HepG2 (cell line): ENCODE measurements at regions not wholly inside any gene's neighbourhood (a gene's known extent, or its start where the extent isn't known, plus 50 kb on each side); places are given as distances from the start of the nearest gene placed in this dataset.
A peak's percentile ranks its signal among the peaks of the same experiment; 100 is the strongest.

Source experiments
- CEBPG ChIP-seq: IDR thresholded peaks from 2 replicates; pipeline ENCODE4 v1.6.1; 2016
- CREB1 ChIP-seq, 2 experiments: fragments of 450-650 bp in 1 of 2; IDR thresholded peaks; 2 replicates each; pipeline ENCODE4 v1.6.1; 2016 to 2017; ENCODE audit warnings: control low read depth in 1 of 2, mild to moderate bottlenecking in 1 of 2, missing compliant biosample characterization in 1 of 2, missing genetic modification characterization in 1 of 2
- FOXA1 ChIP-seq, 2 experiments: fragments of 450-650 bp in 1 of 2; sonication (generic) in 1 of 2; formaldehyde crosslinking in 1 of 2; IDR thresholded peaks; 2 replicates each; pipeline versions ENCODE4 v1.4.0 to v1.6.1; 2016 to 2020; ENCODE audit warnings: missing genetic modification reagents in 1 of 2
- FOXJ3 ChIP-seq: sonication (generic); formaldehyde crosslinking; IDR thresholded peaks from 2 replicates; pipeline ENCODE4 v1.4.0; 2020; ENCODE audit warnings: missing genetic modification reagents, mild to moderate bottlenecking, borderline replicate concordance
- GZF1 ChIP-seq: sonication (generic); formaldehyde crosslinking; IDR thresholded peaks from 2 replicates; pipeline ENCODE4 v1.5.1; 2020; ENCODE audit warnings: mild to moderate bottlenecking, missing genetic modification reagents
- HMG20A ChIP-seq: IDR thresholded peaks from 2 replicates; pipeline ENCODE4 v1.6.1; 2016; ENCODE audit warnings: borderline replicate concordance
- HNF4G ChIP-seq, 2 experiments: sonication (generic) in 1 of 2; formaldehyde crosslinking in 1 of 2; IDR thresholded peaks; 2 replicates each; pipeline versions ENCODE4 v1.4.0 to v1.6.1; 2011 to 2020; ENCODE audit warnings: borderline replicate concordance in 2 of 2, low read depth in 2 of 2, mild to moderate bottlenecking in 2 of 2, low read length in 1 of 2, missing genetic modification reagents in 1 of 2, moderate library complexity in 1 of 2
- MIXL1 ChIP-seq: IDR thresholded peaks from 2 replicates; pipeline ENCODE4 v1.6.1; 2016
- NR2F1 ChIP-seq, 2 experiments: fragments of 450-650 bp in 1 of 2; formaldehyde crosslinking in 1 of 2; IDR thresholded peaks; 2 replicates each; pipeline versions ENCODE4 v1.5.0 to v1.6.1; 2016 to 2020; ENCODE audit warnings: mild to moderate bottlenecking in 1 of 2, missing compliant biosample characterization in 1 of 2, missing genetic modification reagents in 1 of 2, moderate library complexity in 1 of 2
- POLR2A ChIP-seq, 2 experiments: IDR thresholded peaks; 2 replicates each; pipeline ENCODE4 v1.6.1; 2011; ENCODE audit warnings: low read depth in 2 of 2, low read length in 2 of 2, mild to moderate bottlenecking in 1 of 2, moderate library complexity in 1 of 2; ENCODE audit not compliant: insufficient read depth in 1 of 2
- SNAPC4 ChIP-seq: sonication (generic); formaldehyde crosslinking; IDR thresholded peaks from 2 replicates; pipeline ENCODE4 v1.4.0; 2020; ENCODE audit warnings: mild to moderate bottlenecking, missing genetic modification reagents
- SOX13 ChIP-seq, 3 experiments: fragments of 450-650 bp in 1 of 3; sonication (generic) in 1 of 3; formaldehyde crosslinking in 1 of 3; IDR thresholded peaks in 2 of 3; conservative IDR thresholded peaks in 1 of 3; 2 replicates each; pipeline versions ENCODE4 v1.5.0 to v1.6.1; 2016 to 2020; ENCODE audit warnings: antibody characterized with exemption in 1 of 3, mild to moderate bottlenecking in 1 of 3, missing compliant biosample characterization in 1 of 3, missing genetic modification reagents in 1 of 3, moderate library complexity in 1 of 3
- TARDBP ChIP-seq: sonication (generic); formaldehyde crosslinking; IDR thresholded peaks from 2 replicates; pipeline ENCODE4 v1.8.0; 2022; ENCODE audit warnings: mild to moderate bottlenecking, missing genetic modification reagents
- TBX2 ChIP-seq: sonication (generic); formaldehyde crosslinking; IDR thresholded peaks from 2 replicates; pipeline ENCODE4 v1.5.0; 2020; ENCODE audit warnings: missing genetic modification reagents, mild to moderate bottlenecking, borderline replicate concordance
- ZFP1 ChIP-seq: IDR thresholded peaks from 2 replicates; pipeline ENCODE4 v1.6.1; 2016
- ZMAT3 ChIP-seq: sonication (generic); formaldehyde crosslinking; conservative IDR thresholded peaks from 2 replicates; pipeline ENCODE4 v1.7.0; 2021; ENCODE audit warnings: missing genetic modification reagents
- ZNF792 ChIP-seq: IDR thresholded peaks from 2 replicates; pipeline ENCODE4 v1.6.1; 2016
- ZSCAN9 ChIP-seq: IDR thresholded peaks from 2 replicates; pipeline ENCODE4 v1.6.1; 2016; ENCODE audit warnings: borderline replicate concordance
- TF ChIP-seq, protein P1 (sequence below): IDR thresholded peaks from 2 replicates; pipeline ENCODE4 v1.4.0; 2020; ENCODE audit warnings: mild to moderate bottlenecking, missing genetic modification reagents
- TF ChIP-seq, protein P2 (sequence below): IDR thresholded peaks from 2 replicates; pipeline ENCODE4 v1.6.1; 2012; ENCODE audit warnings: low read depth, low read length, improper control_type of control experiment

DNA sequence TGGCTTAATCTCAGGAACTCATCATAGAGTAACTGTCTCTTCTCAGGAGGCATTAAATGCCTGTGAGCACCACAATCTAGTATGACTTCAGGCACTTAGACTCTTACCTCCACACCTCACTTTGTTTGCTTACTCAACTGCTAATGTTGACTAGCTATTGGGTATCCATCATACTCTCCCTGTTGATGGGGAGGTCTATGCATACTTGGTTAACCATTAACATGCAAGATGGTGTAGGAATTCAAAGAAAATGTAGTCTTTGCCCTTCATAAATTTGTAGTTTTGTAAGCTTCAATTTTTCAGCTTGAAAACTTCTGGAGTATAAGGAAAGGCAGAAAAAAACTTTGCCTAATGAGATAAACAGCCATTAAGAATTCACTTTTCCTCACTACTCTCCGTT is 501.0 kb upstream of the MARCKS start (continued):
- TF ChIP-seq SNAPC4 (CRISPR knock-in tag), result no peak
- TF ChIP-seq CEBPG (CRISPR knock-in tag), result peak; percentile 75
- TF ChIP-seq NR2F1 (CRISPR knock-in tag; IDR thresholded peaks at IDR 0.05), result no peak
- 0 out of 4 replicates have a peak, but pooled peaks of 1 of the 2 experiments have one; percentile 39 for TF ChIP-seq POLR2A (IDR thresholded peaks at IDR 0.05; ENCODE audit: insufficient read depth in 1 of 2, low read depth in 2 of 2, low read length in 2 of 2)
- peak; percentile 30; the same call in 1 of the 2 replicates for TF ChIP-seq TBX2 (CRISPR knock-in tag)
- TF ChIP-seq, protein P1, sequence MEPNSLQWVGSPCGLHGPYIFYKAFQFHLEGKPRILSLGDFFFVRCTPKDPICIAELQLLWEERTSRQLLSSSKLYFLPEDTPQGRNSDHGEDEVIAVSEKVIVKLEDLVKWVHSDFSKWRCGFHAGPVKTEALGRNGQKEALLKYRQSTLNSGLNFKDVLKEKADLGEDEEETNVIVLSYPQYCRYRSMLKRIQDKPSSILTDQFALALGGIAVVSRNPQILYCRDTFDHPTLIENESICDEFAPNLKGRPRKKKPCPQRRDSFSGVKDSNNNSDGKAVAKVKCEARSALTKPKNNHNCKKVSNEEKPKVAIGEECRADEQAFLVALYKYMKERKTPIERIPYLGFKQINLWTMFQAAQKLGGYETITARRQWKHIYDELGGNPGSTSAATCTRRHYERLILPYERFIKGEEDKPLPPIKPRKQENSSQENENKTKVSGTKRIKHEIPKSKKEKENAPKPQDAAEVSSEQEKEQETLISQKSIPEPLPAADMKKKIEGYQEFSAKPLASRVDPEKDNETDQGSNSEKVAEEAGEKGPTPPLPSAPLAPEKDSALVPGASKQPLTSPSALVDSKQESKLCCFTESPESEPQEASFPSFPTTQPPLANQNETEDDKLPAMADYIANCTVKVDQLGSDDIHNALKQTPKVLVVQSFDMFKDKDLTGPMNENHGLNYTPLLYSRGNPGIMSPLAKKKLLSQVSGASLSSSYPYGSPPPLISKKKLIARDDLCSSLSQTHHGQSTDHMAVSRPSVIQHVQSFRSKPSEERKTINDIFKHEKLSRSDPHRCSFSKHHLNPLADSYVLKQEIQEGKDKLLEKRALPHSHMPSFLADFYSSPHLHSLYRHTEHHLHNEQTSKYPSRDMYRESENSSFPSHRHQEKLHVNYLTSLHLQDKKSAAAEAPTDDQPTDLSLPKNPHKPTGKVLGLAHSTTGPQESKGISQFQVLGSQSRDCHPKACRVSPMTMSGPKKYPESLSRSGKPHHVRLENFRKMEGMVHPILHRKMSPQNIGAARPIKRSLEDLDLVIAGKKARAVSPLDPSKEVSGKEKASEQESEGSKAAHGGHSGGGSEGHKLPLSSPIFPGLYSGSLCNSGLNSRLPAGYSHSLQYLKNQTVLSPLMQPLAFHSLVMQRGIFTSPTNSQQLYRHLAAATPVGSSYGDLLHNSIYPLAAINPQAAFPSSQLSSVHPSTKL (CRISPR knock-in tag), result peak; percentile 90
- TF ChIP-seq FOXA1 (IDR thresholded peaks at IDR 0.05), result no peak
- peak; percentile 81 for TF ChIP-seq FOXA1 (CRISPR knock-in tag; IDR thresholded peaks at IDR 0.05)
- TF ChIP-seq, protein P2, sequence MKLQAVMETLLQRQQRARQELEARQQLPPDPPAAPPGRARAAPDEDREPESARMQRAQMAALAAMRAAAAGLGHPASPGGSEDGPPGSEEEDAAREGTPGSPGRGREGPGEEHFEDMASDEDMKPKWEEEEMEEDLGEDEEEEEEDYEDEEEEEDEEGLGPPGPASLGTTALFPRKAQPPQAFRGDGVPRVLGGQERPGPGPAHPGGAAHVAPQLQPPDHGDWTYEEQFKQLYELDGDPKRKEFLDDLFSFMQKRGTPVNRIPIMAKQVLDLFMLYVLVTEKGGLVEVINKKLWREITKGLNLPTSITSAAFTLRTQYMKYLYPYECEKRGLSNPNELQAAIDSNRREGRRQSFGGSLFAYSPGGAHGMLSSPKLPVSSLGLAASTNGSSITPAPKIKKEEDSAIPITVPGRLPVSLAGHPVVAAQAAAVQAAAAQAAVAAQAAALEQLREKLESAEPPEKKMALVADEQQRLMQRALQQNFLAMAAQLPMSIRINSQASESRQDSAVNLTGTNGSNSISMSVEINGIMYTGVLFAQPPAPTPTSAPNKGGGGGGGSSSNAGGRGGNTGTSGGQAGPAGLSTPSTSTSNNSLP, result 0 out of 2 replicates have a peak, but pooled peaks have one; percentile 29
- TF ChIP-seq HNF4G (IDR thresholded peaks at IDR 0.05; ENCODE audit: borderline replicate concordance, low read depth, low read length), result no peak
- no peak for TF ChIP-seq HNF4G (CRISPR knock-in tag; IDR thresholded peaks at IDR 0.05; ENCODE audit: borderline replicate concordance, low read depth)
- TF ChIP-seq GZF1 (CRISPR knock-in tag), result no peak
- TF ChIP-seq MIXL1 (CRISPR knock-in tag), result peak; percentile 79; the same call in 1 of the 2 replicates
- TF ChIP-seq ZMAT3, result no peak
- no peak for TF ChIP-seq CREB1 (IDR thresholded peaks at IDR 0.05)
- TF ChIP-seq CREB1 (CRISPR knock-in tag; IDR thresholded peaks at IDR 0.05), result peak; percentile 33; the same call in 1 of the 2 replicates
- TF ChIP-seq ZFP1 (CRISPR knock-in tag), result peak; percentile 47; the same call in 1 of the 2 replicates
- TF ChIP-seq ZSCAN9 (CRISPR knock-in tag), result 0 out of 2 replicates have a peak, but pooled peaks have one; percentile 36
- no peak for TF ChIP-seq SOX13 (IDR thresholded peaks at IDR 0.05)
- TF ChIP-seq SOX13 (CRISPR knock-in tag; conservative IDR thresholded peaks at IDR 0.05 in 1 of 2, IDR thresholded peaks at IDR 0.05 in 1 of 2), result peak in 1 of 2 experiments; percentile 82; a peak in 2 of 4 replicates
- peak; percentile 80 for TF ChIP-seq HMG20A (CRISPR knock-in tag)
- peak; percentile 59; the same call in 1 of the 2 replicates for TF ChIP-seq FOXJ3 (CRISPR knock-in tag)
- TF ChIP-seq TARDBP, result peak; percentile 69; the same call in 1 of the 2 replicates
- peak; percentile 54; the same call in 1 of the 2 replicates for TF ChIP-seq ZNF792 (CRISPR knock-in tag)
